ENCODE measurements at regions not wholly inside any gene's neighbourhood (a gene's known extent, or its start where the extent isn't known, plus 50 kb on each side); places are given as distances from the start of the nearest gene placed in this dataset.

- H3K9me3 ChIP-seq, result no peaks in the 10 kb centered on the region
- H3K4me1 ChIP-seq (ENCODE audit: low read depth), result no peaks in the 10 kb centered on the region
- no peak for DNase-seq
- no peak for ATAC-seq
- H3K4me3 ChIP-seq, result no peak overlapping the region
- no peak for TF ChIP-seq CTCF (IDR thresholded peaks at IDR 0.05)
- no peaks in the 10 kb centered on the region for H3K36me3 ChIP-seq (ENCODE audit: low read depth)
- intact Hi-C loops (cut with DNase I, micrococcal nuclease), result no loop called here
These were observed 73.4 kb upstream of the EEA1 start for GRCh38 chr12:93002293-93003054.

- intact Hi-C loops (cut with DNase I, micrococcal nuclease), result no loop called here
- no peak for TF ChIP-seq CTCF (IDR thresholded peaks at IDR 0.05)
- no peaks in the 10 kb centered on the region for H3K4me1 ChIP-seq (ENCODE audit: low read depth)
- no peak for DNase-seq
- no peak overlapping the region for H3K4me3 ChIP-seq
- no peak for ATAC-seq
- H3K9me3 ChIP-seq, result no peaks in the 10 kb centered on the region
- H3K36me3 ChIP-seq (ENCODE audit: low read depth), result no peaks in the 10 kb centered on the region
These were observed 74.6 kb upstream of the EEA1 start for GRCh38 chr12:93003531-93004239.

- intact Hi-C loops (cut with DNase I, micrococcal nuclease), result no loop called here
- TF ChIP-seq CTCF (IDR thresholded peaks at IDR 0.05), result no peak
- Histone ChIP-seq H3K36me3 (ENCODE audit: low read depth) (no peaks in the 10 kb centered on the region), H3K9me3 (no peaks in the 10 kb centered on the region), H3K4me1 (ENCODE audit: low read depth) (no peaks in the 10 kb centered on the region), H3K4me3 (no peak overlapping the region)
- DNase-seq (no peak), ATAC-seq (no peak)
These were observed 76.9 kb upstream of the EEA1 start for GRCh38 chr12:93005928-93006392.

- no peaks in the 10 kb centered on the region for H3K9me3 ChIP-seq
- no peak for DNase-seq
- TF ChIP-seq CTCF (IDR thresholded peaks at IDR 0.05), result no peak
- H3K36me3 ChIP-seq (ENCODE audit: low read depth), result no peaks in the 10 kb centered on the region
- no peak for ATAC-seq
- H3K4me3 ChIP-seq, result no peak overlapping the region
- no peaks in the 10 kb centered on the region for H3K4me1 ChIP-seq (ENCODE audit: low read depth)
- intact Hi-C loops (cut with DNase I, micrococcal nuclease), result no loop called here
These were observed 77.5 kb upstream of the EEA1 start for GRCh38 chr12:93006471-93007208.

GRCh38 chr12:93007544-93007943 lies 78.4 kb upstream of the EEA1 start:
- H3K36me3 ChIP-seq (ENCODE audit: low read depth), result no peaks in the 10 kb centered on the region
- intact Hi-C loops (cut with DNase I, micrococcal nuclease), result no loop called here
- no peak for DNase-seq
- no peaks in the 10 kb centered on the region for H3K4me1 ChIP-seq (ENCODE audit: low read depth)
- no peak for ATAC-seq
- no peak for TF ChIP-seq CTCF (IDR thresholded peaks at IDR 0.05)
- H3K9me3 ChIP-seq, result no peaks in the 10 kb centered on the region
- no peak overlapping the region for H3K4me3 ChIP-seq

Measured in mucosa of descending colon (tissue), 3 donors.